HL-60 (cell line): ENCODE measurements at regions not wholly inside any gene's neighbourhood (a gene's known extent, or its start where the extent isn't known, plus 50 kb on each side); places are given as distances from the start of the nearest gene placed in this dataset.

Source experiments
- CTCF ChIP-seq: IDR thresholded peaks from one replicate; pipeline ENCODE4 v1.5.1; 2011; ENCODE audit warnings: low read length, control low read depth, inconsistent platforms; ENCODE audit not compliant: insufficient read depth
- GABPA ChIP-seq: IDR thresholded peaks from 2 replicates; pipeline ENCODE4 v1.6.1; 2012; ENCODE audit warnings: low read depth
- POLR2AphosphoS5 ChIP-seq: IDR thresholded peaks from 2 replicates; pipeline ENCODE4 v1.6.1; 2012; ENCODE audit warnings: low read depth
- REST ChIP-seq: IDR thresholded peaks from 2 replicates; pipeline ENCODE4 v1.6.1; 2012; ENCODE audit warnings: low read depth; ENCODE audit not compliant: insufficient replicate concordance
- SPI1 ChIP-seq: IDR thresholded peaks from 2 replicates; pipeline ENCODE4 v1.6.1; 2012; ENCODE audit warnings: low read depth, mild to moderate bottlenecking, borderline replicate concordance

DNA sequence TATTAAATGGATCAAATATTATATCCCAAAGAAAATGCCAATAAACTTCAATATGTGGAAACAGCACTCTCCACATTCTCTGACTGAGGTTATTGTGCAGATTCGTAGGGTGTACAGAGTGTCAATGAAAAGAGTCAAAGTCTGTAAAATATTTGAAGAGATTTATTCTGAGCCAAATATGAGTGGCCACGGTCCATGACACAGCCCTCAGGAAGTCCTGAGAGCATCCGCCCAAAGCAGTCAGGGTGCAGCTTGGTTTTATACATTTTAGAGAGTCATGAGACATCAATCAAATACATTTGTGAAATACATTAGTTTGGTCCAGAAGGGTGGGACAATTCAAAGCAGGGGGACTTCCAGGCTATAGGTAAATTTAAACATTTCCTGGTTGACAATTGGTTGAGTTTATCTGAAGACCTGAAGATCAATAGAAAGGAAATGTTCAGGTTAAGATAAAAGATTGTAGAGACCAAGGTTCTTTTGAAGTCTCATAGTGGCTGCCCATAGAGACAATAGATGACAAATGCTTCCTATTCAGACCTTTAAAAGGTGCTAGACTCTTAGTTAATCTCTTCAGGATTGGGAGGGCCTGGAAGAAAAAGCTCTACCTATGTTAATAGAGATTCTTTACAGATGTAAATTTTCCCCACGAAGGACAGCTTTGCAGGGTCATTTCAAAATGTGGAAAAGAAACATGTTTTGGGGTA, 569.5 kb downstream of the MATN1 start:
- no peak for TF ChIP-seq POLR2AphosphoS5
- TF ChIP-seq CTCF, result no peak
- no peak for TF ChIP-seq GABPA
- no peak for TF ChIP-seq REST
- TF ChIP-seq SPI1, result no peak
